Epidermal melanocyte (primary cell): ENCODE measurements at regions not wholly inside any gene's neighbourhood (a gene's known extent, or its start where the extent isn't known, plus 50 kb on each side); places are given as distances from the start of the nearest gene placed in this dataset.
"Not testable (repeated sequence)": the region's sequence is repeated elsewhere in the genome, so short reads cannot be mapped to it uniquely, and the experiment has no call there.

ENCODE experiments used
- DNase-seq: peaks from one replicate; pipeline ENCODE4 v3.0.0; 2011; ENCODE audit warnings: low spot score; ENCODE audit not compliant: insufficient read length

- no peak for DNase-seq
These were observed 54.9 kb downstream of the DIO3 start for GRCh38 chr14:101616202-101616601.

- no peak for DNase-seq
These were observed 58.2 kb downstream of the DIO3 start for GRCh38 chr14:101619484-101619883.

DNA sequence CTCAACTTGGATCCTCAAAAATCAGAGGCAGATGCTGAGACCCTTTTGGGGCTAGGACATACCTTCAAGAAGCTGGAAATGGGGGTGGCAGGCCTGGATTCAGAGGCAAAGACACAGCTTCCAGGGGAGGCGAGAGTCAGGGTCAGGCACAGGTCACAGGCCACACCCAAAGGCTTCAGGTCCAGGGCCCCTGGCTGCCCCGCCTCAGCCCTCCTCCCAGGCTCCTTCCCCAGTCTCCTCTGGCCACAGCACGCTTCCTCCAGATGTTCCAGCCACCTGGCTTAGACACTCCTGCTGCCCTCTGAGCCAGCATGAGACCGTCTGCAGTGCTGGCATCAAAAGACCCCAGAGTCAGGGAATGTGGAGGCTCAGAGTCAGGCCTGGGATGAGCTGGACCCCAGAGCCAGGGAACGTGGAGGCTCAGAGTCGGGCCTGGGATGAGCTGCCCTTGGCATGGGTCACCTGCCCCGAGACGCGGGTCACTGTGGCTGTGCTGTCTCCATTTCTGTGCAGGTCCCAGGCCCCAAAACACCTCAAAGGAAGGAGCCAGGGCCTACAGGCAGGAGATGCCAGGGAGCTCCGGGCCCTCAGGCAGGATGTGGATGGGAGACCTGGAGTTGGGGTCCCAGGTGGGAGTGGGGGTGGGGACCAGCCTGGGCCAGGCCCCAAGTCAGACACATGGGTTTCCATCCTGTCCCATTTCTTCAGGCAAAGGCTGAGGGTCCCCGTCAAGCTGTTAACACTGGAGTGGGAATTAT, 58.9 kb downstream of the DIO3 start:
- DNase-seq = no peak

GRCh38 chr14:101620821-101621785, 59.8 kb downstream of the DIO3 start:
- no peak for DNase-seq

- no peak for DNase-seq
These were observed 61.2 kb downstream of the DIO3 start for GRCh38 chr14:101622251-101623076.

DNA sequence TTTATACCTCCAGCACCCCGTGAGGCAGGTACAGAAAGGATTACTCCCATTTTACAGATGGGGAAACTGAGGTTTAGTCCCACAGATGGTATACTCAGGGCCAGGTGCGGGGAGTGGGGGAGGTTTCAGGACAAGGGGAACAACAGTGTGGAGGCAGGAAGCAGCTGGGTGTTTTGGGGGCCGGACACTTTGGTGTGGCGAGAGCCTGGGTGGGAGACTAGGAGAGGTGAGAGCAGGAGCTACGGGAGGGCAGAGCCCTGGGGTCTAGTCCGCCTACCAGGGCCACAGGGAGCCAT, 61.7 kb downstream of the DIO3 start:
- DNase-seq = no peak

- DNase-seq = no peak
These were observed 62.6 kb downstream of the DIO3 start for GRCh38 chr14:101623685-101624444.

DNA sequence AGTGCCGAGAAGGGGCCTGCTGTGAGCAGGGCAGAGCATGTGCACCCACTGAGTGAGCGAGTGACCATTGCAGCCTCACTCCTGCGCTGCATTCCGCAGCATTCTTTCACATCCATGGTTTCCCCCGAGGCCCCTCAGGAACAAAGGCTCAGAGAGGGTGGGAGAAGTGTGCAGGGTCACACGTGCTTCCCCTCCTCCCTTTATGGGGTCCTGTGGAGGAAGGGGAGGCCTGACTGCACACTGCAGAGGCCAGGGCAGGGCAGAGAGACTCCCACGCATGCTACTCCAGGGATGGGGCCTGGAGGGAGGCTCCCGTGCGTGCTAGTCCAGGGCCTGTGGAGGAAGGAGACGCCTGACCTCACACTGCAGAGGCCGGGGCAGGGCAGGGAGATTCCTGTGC, 63.2 kb downstream of the DIO3 start:
- no peak for DNase-seq

- DNase-seq = no peak
These were observed 64.2 kb downstream of the DIO3 start for GRCh38 chr14:101625336-101626097.

- DNase-seq = no peak
These were observed 65.0 kb downstream of the DIO3 start for GRCh38 chr14:101626331-101626730.

DNA sequence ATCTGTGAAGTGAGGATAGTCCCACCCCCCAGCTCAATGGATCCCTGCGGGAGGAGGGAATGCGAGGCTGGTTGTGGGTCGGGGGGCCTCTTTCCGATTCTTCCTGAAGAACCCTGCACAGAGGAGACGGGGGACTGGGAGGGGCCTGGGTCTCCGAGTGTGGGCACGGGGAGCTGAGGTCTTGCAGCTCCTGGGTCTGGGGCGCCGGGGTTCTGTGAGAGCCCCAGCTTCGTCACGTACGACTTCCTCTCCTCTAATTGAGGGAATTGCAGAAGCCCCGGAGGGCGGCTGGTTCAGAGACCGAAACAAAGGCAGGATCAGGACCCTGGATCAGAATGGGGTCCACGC, 66.6 kb downstream of the DIO3 start:
- DNase-seq = no peak

GRCh38 chr14:101628471-101628966, 67.2 kb downstream of the DIO3 start:
- DNase-seq = peak; percentile 74

- no peak for DNase-seq
These were observed 67.7 kb downstream of the DIO3 start for GRCh38 chr14:101628975-101629374.

DNA sequence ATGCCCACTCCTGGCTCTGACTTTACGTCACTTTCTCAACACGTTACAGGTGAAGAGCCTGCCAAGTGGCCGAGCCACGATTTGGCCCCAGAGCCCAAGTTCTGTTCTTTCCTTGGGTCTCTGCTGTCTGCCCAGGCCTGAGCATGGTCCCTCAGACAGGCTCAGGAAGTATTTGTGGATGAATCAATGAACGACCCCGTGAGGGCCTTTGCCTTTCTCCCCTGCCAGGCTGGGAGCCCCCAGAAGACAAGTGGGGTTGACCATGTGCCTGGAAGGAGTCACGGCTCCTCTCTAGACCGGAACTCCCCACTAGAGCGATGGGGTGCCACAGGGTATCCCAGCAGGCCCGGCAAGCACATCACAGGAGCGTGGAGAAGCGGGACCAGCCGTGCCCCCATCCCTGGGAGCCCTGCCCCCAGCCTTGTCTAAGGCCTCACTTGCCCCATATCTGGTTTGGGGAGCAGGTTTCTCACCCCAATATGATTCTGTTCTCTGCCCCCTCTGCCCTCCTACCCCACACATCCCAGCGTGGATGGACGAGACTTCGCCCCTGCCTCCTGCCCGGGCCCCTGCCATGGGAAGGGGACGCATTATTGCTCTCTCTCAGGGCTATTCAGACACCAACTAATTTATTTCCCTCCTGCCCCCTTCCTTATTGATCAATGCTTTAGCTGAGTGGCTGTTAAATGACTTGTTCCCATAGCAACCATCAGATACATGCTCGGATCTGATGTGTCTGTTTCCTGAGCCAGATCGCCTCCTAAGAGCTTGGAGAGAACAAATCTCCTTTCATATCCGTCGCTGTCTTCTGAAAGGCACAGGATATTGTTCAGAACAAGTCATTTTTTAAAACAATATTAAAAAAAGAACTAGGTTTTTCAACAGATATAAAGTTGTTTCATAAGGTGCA, 69.0 kb downstream of the DIO3 start:
- no peak for DNase-seq

DNA sequence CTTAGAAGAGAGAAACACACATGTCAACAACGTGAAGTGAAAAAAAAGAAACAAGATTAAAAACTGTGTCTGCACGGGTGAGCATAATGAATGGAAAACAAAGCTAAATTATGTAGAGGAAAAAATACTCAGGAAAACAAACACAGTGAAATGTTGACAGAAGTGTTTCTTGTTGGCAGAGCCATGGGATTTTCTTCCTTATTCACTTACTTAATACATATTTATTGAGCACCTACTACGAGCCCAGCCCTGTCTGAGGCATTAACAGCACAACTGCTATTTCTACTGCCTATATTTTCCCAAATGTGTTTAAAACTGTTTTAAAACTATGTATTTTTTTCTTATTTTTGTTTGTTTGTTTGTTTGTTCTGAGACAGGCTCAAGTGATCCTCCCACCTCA, 69.9 kb downstream of the DIO3 start:
- no peak for DNase-seq

DNA sequence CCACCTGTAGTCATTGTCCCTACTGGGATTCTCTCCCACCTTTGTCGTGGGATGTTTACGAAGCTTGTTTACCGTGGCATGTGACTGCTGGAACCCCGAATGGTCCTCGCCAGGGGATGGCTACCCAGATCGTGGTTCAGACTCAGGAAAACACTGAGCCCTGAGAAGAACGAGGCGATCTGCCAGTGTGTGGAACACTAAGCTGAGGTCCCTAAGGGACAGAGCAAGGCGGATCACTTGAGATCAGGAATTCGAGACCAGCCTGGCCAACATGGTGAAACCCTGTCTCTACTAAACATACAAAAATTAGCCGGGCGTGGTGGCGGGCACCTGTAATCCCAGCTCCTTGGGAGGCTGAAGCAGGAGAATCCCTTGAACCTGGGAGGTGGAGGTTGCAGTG, 70.7 kb downstream of the DIO3 start:
- DNase-seq = not testable (repeated sequence)

- DNase-seq = no peak
These were observed 71.2 kb downstream of the DIO3 start for GRCh38 chr14:101632520-101632919.

GRCh38 chr14:101633276-101633675, 72.0 kb downstream of the DIO3 start:
- DNase-seq = no peak

- DNase-seq = no peak
These were observed 73.0 kb downstream of the DIO3 start for GRCh38 chr14:101634202-101634849.
